SK-N-SH (cell line): ENCODE measurements at regions not wholly inside any gene's neighbourhood (a gene's known extent, or its start where the extent isn't known, plus 50 kb on each side); places are given as distances from the start of the nearest gene placed in this dataset.
"Not testable (repeated sequence)": the region's sequence is repeated elsewhere in the genome, so short reads cannot be mapped to it uniquely, and the experiment has no call there.

Source experiments
- CTCF ChIA-PET: fragments of 300-600, 350-600 bp; formaldehyde crosslinking; extraction: SDS; loops from one replicate; lab custom pipeline; 2021; lab: Yijun Ruan, JAX
- POLR2A ChIA-PET: fragments of 350-600 bp; sonication (Branson Sonifier 250); formaldehyde crosslinking; extraction: SDS; loops from one replicate; lab custom pipeline; 2020; ENCODE audit warnings: antibody characterized with exemption, inconsistent platforms; lab: Yijun Ruan, JAX
- DNase-seq: peaks from one replicate; pipeline ENCODE4 v3.0.0; 2012
- H2AFZ ChIP-seq: fragments of 200-600 bp; sonication (generic); 2 replicates; pipeline ENCODE4 v1.8.1; 2016; ENCODE audit warnings: antibody characterized with exemption, mild to moderate bottlenecking, low read depth
- H3F3A ChIP-seq: fragments of 200-600 bp; sonication (generic); replicated peaks from 2 replicates; pipeline ENCODE3; 2016; ENCODE audit warnings: antibody characterized with exemption, mild to moderate bottlenecking; ENCODE audit not compliant: insufficient read depth
- H3K27ac ChIP-seq, 2 experiments: fragments of 200-500 bp in 1 of 2; fragments of 200-600 bp in 1 of 2; sonication (Bioruptor generic) in 1 of 2; sonication (generic), shearing (Covaris generic) in 1 of 2; 2 replicates each; pipeline versions ENCODE4 v1.5.1 to v1.6.1; 2014 to 2016; ENCODE audit warnings: low read depth in 2 of 2, inconsistent platforms in 1 of 2, low read length in 1 of 2, mild to moderate bottlenecking in 1 of 2, mixed read lengths in 1 of 2
- H3K27me3 ChIP-seq: fragments of 200-600 bp; sonication (generic), shearing (Covaris generic); 2 replicates; pipeline ENCODE4 v1.6.1; 2016; ENCODE audit warnings: mixed run types; ENCODE audit not compliant: insufficient read depth
- H3K36me3 ChIP-seq, 2 experiments: fragments of 200-500 bp in 1 of 2; fragments of 200-600 bp in 1 of 2; sonication (Bioruptor generic) in 1 of 2; sonication (generic) in 1 of 2; replicated peaks in 1 of 2; 2 replicates each; pipeline versions ENCODE3 to v1.5.1; 2014 to 2016; ENCODE audit warnings: low read length in 1 of 2, mild to moderate bottlenecking in 1 of 2; ENCODE audit not compliant: insufficient read depth in 2 of 2, control insufficient read depth in 1 of 2
- H3K4me1 ChIP-seq, 2 experiments: fragments of 200-500 bp in 1 of 2; fragments of 200-600 bp in 1 of 2; sonication (Bioruptor generic) in 1 of 2; sonication (generic), shearing (Covaris generic) in 1 of 2; 2 replicates each; pipeline versions ENCODE4 v1.5.1 to v1.6.1; 2014 to 2016; ENCODE audit warnings: low read depth in 1 of 2, low read length in 1 of 2, mixed run types in 1 of 2; ENCODE audit not compliant: insufficient read depth in 2 of 2, control insufficient read depth in 1 of 2
- H3K4me2 ChIP-seq: fragments of 200-600 bp; sonication (generic), shearing (Covaris generic); 2 replicates; pipeline ENCODE4 v1.6.1; 2017; ENCODE audit warnings: mixed run types
- H3K4me3 ChIP-seq, 2 experiments: fragments of 200-500 bp in 1 of 2; fragments of 200-600 bp in 1 of 2; sonication (Bioruptor generic) in 1 of 2; sonication (generic), shearing (Covaris generic) in 1 of 2; 2 replicates each; pipeline versions ENCODE4 v1.5.1 to v1.8.1; 2014 to 2016; ENCODE audit warnings: low read depth in 2 of 2, inconsistent platforms in 1 of 2, low read length in 1 of 2, mild to moderate bottlenecking in 1 of 2, mixed read lengths in 1 of 2, moderate library complexity in 1 of 2
- H3K79me2 ChIP-seq: fragments of 200-600 bp; sonication (generic); 2 replicates; pipeline ENCODE4 v1.8.1; 2017; ENCODE audit warnings: mild to moderate bottlenecking; ENCODE audit not compliant: insufficient read depth
- H3K9ac ChIP-seq: fragments of 200-600 bp; sonication (generic); 2 replicates; pipeline ENCODE4 v1.6.1; 2017; ENCODE audit warnings: mixed run types
- H3K9me2 ChIP-seq: fragments of 200-600 bp; sonication (generic); 2 replicates; pipeline ENCODE4 v1.6.1; 2017; ENCODE audit warnings: mixed run types
- H3K9me3 ChIP-seq: fragments of 200-600 bp; sonication (generic); 2 replicates; pipeline ENCODE4 v1.6.1; 2017; ENCODE audit warnings: mixed run types, mild to moderate bottlenecking, moderate library complexity
- H4K20me1 ChIP-seq: fragments of 200-600 bp; sonication (generic); 2 replicates; pipeline ENCODE4 v1.6.1; 2017; ENCODE audit warnings: mild to moderate bottlenecking, mixed run types; ENCODE audit not compliant: insufficient read depth
- CHD2 ChIP-seq: fragments of 150-350 bp; IDR thresholded peaks from 2 replicates; pipeline ENCODE4 v1.6.1; 2018; ENCODE audit warnings: low read length; ENCODE audit not compliant: partially characterized antibody
- ELF1 ChIP-seq: IDR thresholded peaks from 2 replicates; pipeline ENCODE4 v1.4.0; 2012
- EP300 ChIP-seq, 2 experiments: IDR thresholded peaks; 2 replicates each; pipeline versions ENCODE4 v1.4.0 to v1.6.1; 2012; ENCODE audit warnings: borderline replicate concordance in 1 of 2, low read depth in 1 of 2, low read length in 1 of 2
- FOSL2 ChIP-seq: IDR thresholded peaks from 2 replicates; pipeline ENCODE4 v1.4.0; 2012; ENCODE audit warnings: low read depth, mild to moderate bottlenecking, moderate library complexity, borderline replicate concordance
- FOXM1 ChIP-seq: IDR thresholded peaks from 2 replicates; pipeline ENCODE4 v1.4.0; 2012; ENCODE audit warnings: low read depth, mild to moderate bottlenecking
- GABPA ChIP-seq: IDR thresholded peaks from 2 replicates; pipeline ENCODE4 v1.4.0; 2012; ENCODE audit warnings: low read depth, mild to moderate bottlenecking
- NFIC ChIP-seq: IDR thresholded peaks from 2 replicates; pipeline ENCODE4 v1.4.0; 2012; ENCODE audit warnings: borderline replicate concordance
- RCOR1 ChIP-seq: fragments of 150-350 bp; IDR thresholded peaks from 2 replicates; pipeline ENCODE4 v1.6.1; 2017; ENCODE audit warnings: antibody characterized with exemption, low read length
- RFX5 ChIP-seq: IDR thresholded peaks from 2 replicates; pipeline ENCODE4 v1.6.1; 2012; ENCODE audit warnings: mild to moderate bottlenecking, improper control_type of control experiment, low read length
- RXRA ChIP-seq: IDR thresholded peaks from 2 replicates; pipeline ENCODE4 v1.4.0; 2012; ENCODE audit warnings: low read depth, mild to moderate bottlenecking, borderline replicate concordance
- TAF1 ChIP-seq: IDR thresholded peaks from 2 replicates; pipeline ENCODE4 v1.6.1; 2012; ENCODE audit warnings: low read depth, mild to moderate bottlenecking, low read length, moderate library complexity, borderline replicate concordance
- YY1 ChIP-seq: IDR thresholded peaks from 2 replicates; pipeline ENCODE4 v1.4.0; 2012; ENCODE audit warnings: low read depth, mild to moderate bottlenecking
- WGBS: methylation state at CpG from one replicate; pipeline ENCODE4 v1.1.6; 2017; ENCODE audit warnings: low lambda C conversion rate; 5-methylcytosine and 5-hydroxymethylcytosine counted together
- TF ChIP-seq, protein P1 (sequence below): fragments of 150-350 bp; IDR thresholded peaks from 2 replicates; pipeline ENCODE4 v1.6.1; 2016; ENCODE audit warnings: mild to moderate bottlenecking, low read depth, low read length
- TF ChIP-seq, protein P2 (sequence below): IDR thresholded peaks from 2 replicates; pipeline ENCODE4 v1.6.1; 2012; ENCODE audit warnings: mild to moderate bottlenecking, low read depth, low read length, moderate library complexity
- TF ChIP-seq, protein P3 (sequence below): fragments of 200-600 bp; sonication (generic); IDR thresholded peaks from 2 replicates; pipeline ENCODE4 v1.6.1; 2017; ENCODE audit warnings: antibody characterized with exemption, mild to moderate bottlenecking, moderate library complexity

DNA sequence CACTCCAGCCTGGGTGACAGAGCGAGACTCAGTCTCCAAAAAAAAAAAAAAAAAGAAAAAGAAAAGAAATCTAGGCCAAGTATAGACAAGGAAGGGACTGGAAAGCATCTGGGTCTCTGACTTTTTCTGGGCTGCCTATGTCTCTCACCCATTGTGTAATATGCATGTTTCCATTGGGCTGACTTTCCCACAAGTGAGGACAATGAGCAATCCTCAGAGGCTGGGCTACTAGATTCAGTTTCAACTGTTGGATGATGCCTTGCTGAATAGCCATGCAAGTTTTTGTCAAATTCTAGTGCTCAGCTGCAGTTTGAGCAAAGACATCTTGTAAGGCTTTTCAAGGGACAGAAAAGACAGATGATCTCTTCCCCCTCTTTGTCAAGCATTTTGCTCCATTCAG lies 82.1 kb downstream of the PHAX start:
- Histone ChIP-seq H3K4me1 (peaks cover 11 to 14% of the 10 kb centered on the region in 2 experiments; a peak in 2 of 4 replicates), H3K9ac (no peak overlapping the region), H3K4me3 (no peak overlapping the region), H3K9me3 (no peaks in the 10 kb centered on the region), H2AFZ (no peak overlapping the region), H3K9me2 (no peaks in the 10 kb centered on the region), H3K36me3 (no peaks in the 10 kb centered on the region), H3K4me2 (no peak overlapping the region), H3F3A (peaks cover 4% of the 10 kb centered on the region), H3K79me2 (no peaks in the 10 kb centered on the region), H4K20me1 (no peaks in the 10 kb centered on the region), H3K27ac (no peak overlapping the region), H3K27me3 (no peaks in the 10 kb centered on the region)
- TF ChIP-seq RFX5: no peak
- no peak for TF ChIP-seq RXRA
- TF ChIP-seq, protein P1, sequence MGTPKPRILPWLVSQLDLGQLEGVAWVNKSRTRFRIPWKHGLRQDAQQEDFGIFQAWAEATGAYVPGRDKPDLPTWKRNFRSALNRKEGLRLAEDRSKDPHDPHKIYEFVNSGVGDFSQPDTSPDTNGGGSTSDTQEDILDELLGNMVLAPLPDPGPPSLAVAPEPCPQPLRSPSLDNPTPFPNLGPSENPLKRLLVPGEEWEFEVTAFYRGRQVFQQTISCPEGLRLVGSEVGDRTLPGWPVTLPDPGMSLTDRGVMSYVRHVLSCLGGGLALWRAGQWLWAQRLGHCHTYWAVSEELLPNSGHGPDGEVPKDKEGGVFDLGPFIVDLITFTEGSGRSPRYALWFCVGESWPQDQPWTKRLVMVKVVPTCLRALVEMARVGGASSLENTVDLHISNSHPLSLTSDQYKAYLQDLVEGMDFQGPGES: no peak
- no peak for TF ChIP-seq YY1
- no peak for DNase-seq
- CTCF ChIA-PET: interaction anchor here (2.0 kb wide), 1 partner anchor 119 kb away, joined by 5 read pairs; no protein-coding TSS in a partner anchor
- POLR2A ChIA-PET: no interaction called here
- WGBS: 94% methylated on average over 1 of the region's 1 CpG

DNA sequence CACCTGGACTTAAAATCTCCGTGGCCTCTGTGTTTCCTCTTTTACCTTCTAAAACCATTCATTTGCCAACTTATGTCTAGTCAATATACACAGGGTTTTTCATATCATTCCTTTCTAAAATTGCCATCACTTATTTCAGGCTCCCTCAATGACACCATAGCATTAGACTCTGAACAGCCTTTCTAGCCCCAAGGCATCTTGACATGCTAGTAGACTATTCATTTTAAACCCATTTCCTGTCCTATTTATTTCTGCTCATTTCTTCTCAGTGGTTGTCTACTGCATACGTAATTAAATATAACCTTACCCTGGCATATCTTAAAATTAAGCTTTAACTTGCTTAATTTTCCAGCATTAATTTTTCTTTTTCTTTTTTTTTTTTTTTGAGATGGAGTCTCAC lies 83.2 kb downstream of the PHAX start:
- H3K4me3 ChIP-seq: no peak overlapping the region
- H3K79me2 ChIP-seq: no peaks in the 10 kb centered on the region
- TF ChIP-seq FOSL2 (no peak), CHD2 (no peak), RFX5 (no peak), RCOR1 (no peak), ELF1 (no peak), NFIC (no peak), EP300 (IDR thresholded peaks at IDR 0.05; ENCODE audit: borderline replicate concordance in 1 of 2, low read depth in 1 of 2, low read length in 1 of 2) (no peak), TAF1 (no peak), RXRA (no peak), FOXM1 (no peak), GABPA (no peak)
- TF ChIP-seq, protein P2, sequence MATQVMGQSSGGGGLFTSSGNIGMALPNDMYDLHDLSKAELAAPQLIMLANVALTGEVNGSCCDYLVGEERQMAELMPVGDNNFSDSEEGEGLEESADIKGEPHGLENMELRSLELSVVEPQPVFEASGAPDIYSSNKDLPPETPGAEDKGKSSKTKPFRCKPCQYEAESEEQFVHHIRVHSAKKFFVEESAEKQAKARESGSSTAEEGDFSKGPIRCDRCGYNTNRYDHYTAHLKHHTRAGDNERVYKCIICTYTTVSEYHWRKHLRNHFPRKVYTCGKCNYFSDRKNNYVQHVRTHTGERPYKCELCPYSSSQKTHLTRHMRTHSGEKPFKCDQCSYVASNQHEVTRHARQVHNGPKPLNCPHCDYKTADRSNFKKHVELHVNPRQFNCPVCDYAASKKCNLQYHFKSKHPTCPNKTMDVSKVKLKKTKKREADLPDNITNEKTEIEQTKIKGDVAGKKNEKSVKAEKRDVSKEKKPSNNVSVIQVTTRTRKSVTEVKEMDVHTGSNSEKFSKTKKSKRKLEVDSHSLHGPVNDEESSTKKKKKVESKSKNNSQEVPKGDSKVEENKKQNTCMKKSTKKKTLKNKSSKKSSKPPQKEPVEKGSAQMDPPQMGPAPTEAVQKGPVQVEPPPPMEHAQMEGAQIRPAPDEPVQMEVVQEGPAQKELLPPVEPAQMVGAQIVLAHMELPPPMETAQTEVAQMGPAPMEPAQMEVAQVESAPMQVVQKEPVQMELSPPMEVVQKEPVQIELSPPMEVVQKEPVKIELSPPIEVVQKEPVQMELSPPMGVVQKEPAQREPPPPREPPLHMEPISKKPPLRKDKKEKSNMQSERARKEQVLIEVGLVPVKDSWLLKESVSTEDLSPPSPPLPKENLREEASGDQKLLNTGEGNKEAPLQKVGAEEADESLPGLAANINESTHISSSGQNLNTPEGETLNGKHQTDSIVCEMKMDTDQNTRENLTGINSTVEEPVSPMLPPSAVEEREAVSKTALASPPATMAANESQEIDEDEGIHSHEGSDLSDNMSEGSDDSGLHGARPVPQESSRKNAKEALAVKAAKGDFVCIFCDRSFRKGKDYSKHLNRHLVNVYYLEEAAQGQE: no peak
- TF ChIP-seq, protein P3, sequence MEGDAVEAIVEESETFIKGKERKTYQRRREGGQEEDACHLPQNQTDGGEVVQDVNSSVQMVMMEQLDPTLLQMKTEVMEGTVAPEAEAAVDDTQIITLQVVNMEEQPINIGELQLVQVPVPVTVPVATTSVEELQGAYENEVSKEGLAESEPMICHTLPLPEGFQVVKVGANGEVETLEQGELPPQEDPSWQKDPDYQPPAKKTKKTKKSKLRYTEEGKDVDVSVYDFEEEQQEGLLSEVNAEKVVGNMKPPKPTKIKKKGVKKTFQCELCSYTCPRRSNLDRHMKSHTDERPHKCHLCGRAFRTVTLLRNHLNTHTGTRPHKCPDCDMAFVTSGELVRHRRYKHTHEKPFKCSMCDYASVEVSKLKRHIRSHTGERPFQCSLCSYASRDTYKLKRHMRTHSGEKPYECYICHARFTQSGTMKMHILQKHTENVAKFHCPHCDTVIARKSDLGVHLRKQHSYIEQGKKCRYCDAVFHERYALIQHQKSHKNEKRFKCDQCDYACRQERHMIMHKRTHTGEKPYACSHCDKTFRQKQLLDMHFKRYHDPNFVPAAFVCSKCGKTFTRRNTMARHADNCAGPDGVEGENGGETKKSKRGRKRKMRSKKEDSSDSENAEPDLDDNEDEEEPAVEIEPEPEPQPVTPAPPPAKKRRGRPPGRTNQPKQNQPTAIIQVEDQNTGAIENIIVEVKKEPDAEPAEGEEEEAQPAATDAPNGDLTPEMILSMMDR: no peak
- no peaks in the 10 kb centered on the region for H3K27me3 ChIP-seq
- no peaks in the 10 kb centered on the region for H3K9me3 ChIP-seq
- no peaks in the 10 kb centered on the region for H3K36me3 ChIP-seq
- peaks cover 4% of the 10 kb centered on the region for H3F3A ChIP-seq
- DNase-seq: no peak
- H3K9ac ChIP-seq: no peak overlapping the region
- H2AFZ ChIP-seq: no peak overlapping the region
- H4K20me1 ChIP-seq: no peaks in the 10 kb centered on the region
- no peak overlapping the region for H3K4me2 ChIP-seq
- H3K4me1 ChIP-seq: peaks cover 11 to 14% of the 10 kb centered on the region in 2 experiments; a peak in 2 of 4 replicates
- no peaks in the 10 kb centered on the region for H3K9me2 ChIP-seq
- 82% methylated on average over 2 of the region's 2 CpGs for WGBS
- CTCF ChIA-PET: interaction anchor here (1.0 to 2.0 kb wide), 6 partner anchors 7 to 118 kb away, joined by 3 to 6 read pairs (median 4); no protein-coding TSS in a partner anchor
- H3K27ac ChIP-seq: no peak overlapping the region
- POLR2A ChIA-PET: no interaction called here

DNA sequence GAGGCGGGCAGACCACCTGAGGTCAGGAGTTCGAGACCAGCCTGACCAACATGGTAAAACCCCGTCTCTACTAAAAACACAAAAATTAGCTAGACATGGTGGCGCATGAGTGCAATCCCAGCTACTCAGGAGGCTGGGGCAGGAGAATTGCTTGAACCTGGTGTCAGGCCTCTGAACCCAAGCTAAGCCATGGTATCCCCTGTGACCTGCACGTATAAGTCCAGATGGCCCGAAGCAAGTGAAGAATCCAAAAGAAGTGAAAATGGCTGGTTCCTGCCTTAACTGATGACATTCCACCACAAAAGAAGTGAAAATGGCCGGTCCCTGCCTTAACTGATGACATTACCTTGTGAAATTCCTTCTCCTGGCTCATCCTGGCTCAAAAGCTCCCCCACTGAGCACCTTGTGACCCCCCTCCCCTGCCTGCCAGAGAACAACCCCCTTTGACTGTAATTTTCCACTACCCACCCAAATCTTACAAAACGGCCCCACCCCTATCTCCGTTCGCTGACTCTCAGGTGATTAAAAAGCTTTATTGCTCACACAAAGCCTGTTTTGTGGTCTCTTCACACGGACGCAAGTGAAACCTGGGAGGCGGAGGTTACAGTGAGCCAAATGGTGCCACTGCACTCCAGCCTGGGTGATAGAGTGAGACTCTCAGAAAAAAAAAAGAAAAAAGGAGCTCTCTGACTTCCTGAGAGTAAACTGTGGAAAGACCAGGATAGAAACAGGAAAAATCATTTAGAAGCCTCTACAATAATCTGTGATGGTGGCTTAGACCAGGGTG lies 84.1 kb downstream of the PHAX start:
- H3K36me3 ChIP-seq, DNase-seq, H3K9me3 ChIP-seq, H3K9me2 ChIP-seq, H3K9ac ChIP-seq, H2AFZ ChIP-seq, POLR2A ChIA-PET, H4K20me1 ChIP-seq, H3K27ac ChIP-seq, H3K4me2 ChIP-seq, H3K79me2 ChIP-seq, H3F3A ChIP-seq, H3K27me3 ChIP-seq, H3K4me3 ChIP-seq: not testable (repeated sequence)
- WGBS: 93% methylated on average over 11 of the region's 13 CpGs
- CTCF ChIA-PET: interaction anchor here (1.0 to 2.0 kb wide), 7 partner anchors 8 to 140 kb away, joined by 3 to 6 read pairs (median 4); no protein-coding TSS in a partner anchor
- peaks cover 8 to 13% of the 10 kb centered on the region in 2 experiments; a peak in 2 of 4 replicates for H3K4me1 ChIP-seq
